Hypothalamus (tissue), 51 donors: ENCODE measurements at regions not wholly inside any gene's neighbourhood (a gene's known extent, or its start where the extent isn't known, plus 50 kb on each side); places are given as distances from the start of the nearest gene placed in this dataset.

Experiments used
- DNase-seq, 51 donors: peaks; one replicate each; lab custom pipeline; 2025; lab: John Stamatoyannopoulos, UW

- no peak for DNase-seq
Observed at GRCh38 chr11:119803726-119804294, 74.8 kb upstream of the NECTIN1 start.

GRCh38 chr11:119803139-119803538 lies 74.1 kb upstream of the NECTIN1 start:
- DNase-seq, result no peak

GRCh38 chr11:119802670-119803069 lies 73.7 kb upstream of the NECTIN1 start:
- no peak for DNase-seq

- no peak for DNase-seq
Observed at GRCh38 chr11:119800619-119801018, 71.6 kb upstream of the NECTIN1 start.

GRCh38 chr11:119800171-119800570 lies 71.2 kb upstream of the NECTIN1 start:
- no peak for DNase-seq

GRCh38 chr11:119798656-119799055 lies 69.7 kb upstream of the NECTIN1 start:
- DNase-seq, result no peak

GRCh38 chr11:119797736-119798135 lies 68.7 kb upstream of the NECTIN1 start:
- DNase-seq, result no peak

GRCh38 chr11:119797123-119797611 lies 68.2 kb upstream of the NECTIN1 start:
- DNase-seq, result no peak

GRCh38 chr11:119796363-119797060 lies 67.5 kb upstream of the NECTIN1 start:
- no peak for DNase-seq

- DNase-seq, result no peak
Observed at GRCh38 chr11:119795690-119796089, 66.7 kb upstream of the NECTIN1 start.

- peak in 3 of 51 donors; percentile 21 to 54 (median 46) for DNase-seq
Observed at GRCh38 chr11:119795231-119795630, 66.2 kb upstream of the NECTIN1 start.

GRCh38 chr11:119794756-119795155 lies 65.8 kb upstream of the NECTIN1 start:
- DNase-seq, result no peak

- DNase-seq, result no peak
Observed at GRCh38 chr11:119794141-119794665, 65.2 kb upstream of the NECTIN1 start.

- no peak for DNase-seq
Observed at GRCh38 chr11:119793335-119793984, 64.5 kb upstream of the NECTIN1 start.

GRCh38 chr11:119791701-119792151 lies 62.7 kb upstream of the NECTIN1 start:
- DNase-seq, result peak in 6 of 51 donors; percentile 4 to 81 (median 30)

- no peak for DNase-seq
Observed at GRCh38 chr11:119791047-119791446, 62.0 kb upstream of the NECTIN1 start.

GRCh38 chr11:119790476-119790875 lies 61.5 kb upstream of the NECTIN1 start:
- DNase-seq, result no peak

- DNase-seq, result no peak
Observed at GRCh38 chr11:119789766-119790407, 60.9 kb upstream of the NECTIN1 start.

GRCh38 chr11:119788911-119789560 lies 60.0 kb upstream of the NECTIN1 start:
- no peak for DNase-seq

- no peak for DNase-seq
Observed at GRCh38 chr11:119788096-119788883, 59.3 kb upstream of the NECTIN1 start.
